Skeletal muscle tissue (tissue), 3 donors: ENCODE measurements at regions not wholly inside any gene's neighbourhood (a gene's known extent, or its start where the extent isn't known, plus 50 kb on each side); places are given as distances from the start of the nearest gene placed in this dataset.

ENCODE experiments used
- H3K27ac ChIP-seq: one replicate; pipeline ENCODE4 v1.7.0; 2013; ENCODE audit warnings: mild to moderate bottlenecking, low read depth, low read length, inconsistent platforms
- H3K27me3 ChIP-seq, 3 donors: one replicate each; pipeline ENCODE4 v1.7.0; 2013; ENCODE audit warnings: low read length in 3 of 3; ENCODE audit not compliant: control insufficient read depth in 3 of 3, insufficient read depth in 3 of 3
- H3K36me3 ChIP-seq, 3 donors: one replicate each; pipeline ENCODE4 v1.7.0; 2013; ENCODE audit warnings: low read length in 3 of 3; ENCODE audit not compliant: control insufficient read depth in 3 of 3, insufficient read depth in 3 of 3
- H3K4me1 ChIP-seq, 3 donors: one replicate each; pipeline ENCODE4 v1.7.0; 2013; ENCODE audit warnings: low read length in 3 of 3, mild to moderate bottlenecking in 3 of 3; ENCODE audit not compliant: control insufficient read depth in 3 of 3, insufficient read depth in 3 of 3
- H3K4me3 ChIP-seq, 3 donors: one replicate each; pipeline ENCODE4 v1.7.0; 2013; ENCODE audit warnings: low read length in 3 of 3
- H3K9ac ChIP-seq, 3 donors: one replicate each; pipeline ENCODE4 v1.7.0; 2013; ENCODE audit warnings: low read length in 3 of 3, mild to moderate bottlenecking in 3 of 3, moderate library complexity in 2 of 3, low read depth in 1 of 3
- H3K9me3 ChIP-seq, 3 donors: one replicate each; pipeline ENCODE4 v1.7.0; 2013; ENCODE audit warnings: low read length in 3 of 3; ENCODE audit not compliant: control insufficient read depth in 3 of 3
- donor health status: Osteomylitis.

GRCh38 chr2:67289271-67289670 is 107.9 kb upstream of the ETAA1 start:
- Histone ChIP-seq H3K4me3 (no peak overlapping the region), H3K9me3 (no peaks in the 10 kb centered on the region), H3K36me3 (no peaks in the 10 kb centered on the region), H3K9ac (no peak overlapping the region), H3K4me1 (no peaks in the 10 kb centered on the region), H3K27ac (no peak overlapping the region), H3K27me3 (no peaks in the 10 kb centered on the region)

GRCh38 chr2:67289921-67290371 is 107.2 kb upstream of the ETAA1 start:
- no peaks in the 10 kb centered on the region for H3K36me3 ChIP-seq
- no peak overlapping the region for H3K9ac ChIP-seq
- H3K4me3 ChIP-seq, result no peak overlapping the region
- no peak overlapping the region for H3K27ac ChIP-seq
- H3K4me1 ChIP-seq, result no peaks in the 10 kb centered on the region
- no peaks in the 10 kb centered on the region for H3K27me3 ChIP-seq
- H3K9me3 ChIP-seq, result no peaks in the 10 kb centered on the region

GRCh38 chr2:67290451-67291290 is 106.5 kb upstream of the ETAA1 start:
- Histone ChIP-seq H3K9ac (no peak overlapping the region), H3K36me3 (no peaks in the 10 kb centered on the region), H3K9me3 (no peaks in the 10 kb centered on the region)

DNA sequence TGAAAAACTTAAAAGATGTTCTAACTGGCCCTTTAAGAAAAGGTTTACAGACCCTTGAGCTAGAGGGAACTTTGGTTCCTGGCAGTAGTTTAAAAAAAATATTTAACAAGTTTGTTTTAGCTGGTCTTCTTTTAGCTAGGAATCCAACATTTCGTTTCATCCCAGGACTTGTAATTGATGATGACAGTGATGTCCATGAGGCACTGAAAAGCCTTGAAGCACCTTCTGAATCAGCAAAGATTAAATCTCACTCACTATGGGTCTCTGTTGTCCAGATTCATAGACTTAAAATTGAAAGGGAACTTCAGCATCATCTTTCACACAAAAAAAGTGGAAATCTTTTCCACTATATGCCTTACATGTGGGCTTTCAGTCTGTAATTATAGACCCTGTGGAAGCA is 102.9 kb upstream of the ETAA1 start:
- Histone ChIP-seq H3K4me3 (no peak overlapping the region), H3K4me1 (no peaks in the 10 kb centered on the region), H3K27ac (no peak overlapping the region), H3K9ac (no peak overlapping the region), H3K36me3 (no peaks in the 10 kb centered on the region), H3K27me3 (no peaks in the 10 kb centered on the region), H3K9me3 (no peaks in the 10 kb centered on the region)

More at GRCh38 chr2:67290451-67291290, 106.5 kb upstream of the ETAA1 start:
- no peak overlapping the region for H3K4me3 ChIP-seq
- H3K27me3 ChIP-seq, result no peaks in the 10 kb centered on the region
- H3K27ac ChIP-seq, result no peak overlapping the region
- no peaks in the 10 kb centered on the region for H3K4me1 ChIP-seq

DNA sequence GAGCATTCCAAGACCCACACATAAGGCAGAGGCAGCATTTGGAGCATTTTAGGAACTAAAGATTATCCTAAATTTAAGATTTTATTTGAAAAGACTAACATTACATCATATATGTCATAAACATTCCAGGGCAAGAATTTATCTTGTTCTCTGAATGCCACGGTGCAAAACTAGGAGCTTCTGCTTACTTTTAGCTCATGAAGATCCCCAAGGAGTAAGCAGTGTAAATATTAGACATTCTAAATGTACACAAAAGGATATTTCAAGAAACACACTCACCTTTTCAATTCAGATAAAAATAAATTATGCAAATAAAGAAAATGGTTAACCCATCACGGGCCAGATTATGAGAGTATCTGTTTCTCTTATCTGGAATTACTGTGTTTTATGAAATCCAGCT is 101.7 kb upstream of the ETAA1 start:
- Histone ChIP-seq H3K9ac (no peak overlapping the region), H3K27ac (no peak overlapping the region), H3K9me3 (no peaks in the 10 kb centered on the region), H3K4me1 (no peaks in the 10 kb centered on the region), H3K27me3 (no peaks in the 10 kb centered on the region), H3K36me3 (no peaks in the 10 kb centered on the region), H3K4me3 (no peak overlapping the region)

DNA sequence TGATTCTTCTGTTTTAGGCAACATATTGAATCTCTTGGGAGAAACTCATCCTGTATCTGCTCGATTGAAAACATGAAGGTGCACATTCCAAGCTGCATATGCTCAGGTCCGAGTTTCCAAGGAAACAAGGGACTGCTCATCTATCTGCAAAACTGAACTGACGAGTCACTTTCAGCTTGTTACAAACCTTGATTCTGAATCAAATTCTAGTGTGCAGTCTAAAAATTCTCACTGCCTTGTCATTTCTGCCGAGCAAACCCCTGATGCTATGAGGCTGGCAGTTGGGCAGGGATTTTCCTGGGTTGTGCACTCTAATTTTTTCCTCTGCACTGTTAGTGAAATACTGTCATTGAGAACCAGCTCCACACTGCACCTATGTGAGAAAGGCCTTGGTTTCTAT is 101.3 kb upstream of the ETAA1 start:
- H3K4me3 ChIP-seq, result no peak overlapping the region
- H3K9me3 ChIP-seq, result no peaks in the 10 kb centered on the region
- no peaks in the 10 kb centered on the region for H3K36me3 ChIP-seq
- no peak overlapping the region for H3K9ac ChIP-seq
- H3K27ac ChIP-seq, result no peak overlapping the region
- no peaks in the 10 kb centered on the region for H3K27me3 ChIP-seq
- no peaks in the 10 kb centered on the region for H3K4me1 ChIP-seq

DNA sequence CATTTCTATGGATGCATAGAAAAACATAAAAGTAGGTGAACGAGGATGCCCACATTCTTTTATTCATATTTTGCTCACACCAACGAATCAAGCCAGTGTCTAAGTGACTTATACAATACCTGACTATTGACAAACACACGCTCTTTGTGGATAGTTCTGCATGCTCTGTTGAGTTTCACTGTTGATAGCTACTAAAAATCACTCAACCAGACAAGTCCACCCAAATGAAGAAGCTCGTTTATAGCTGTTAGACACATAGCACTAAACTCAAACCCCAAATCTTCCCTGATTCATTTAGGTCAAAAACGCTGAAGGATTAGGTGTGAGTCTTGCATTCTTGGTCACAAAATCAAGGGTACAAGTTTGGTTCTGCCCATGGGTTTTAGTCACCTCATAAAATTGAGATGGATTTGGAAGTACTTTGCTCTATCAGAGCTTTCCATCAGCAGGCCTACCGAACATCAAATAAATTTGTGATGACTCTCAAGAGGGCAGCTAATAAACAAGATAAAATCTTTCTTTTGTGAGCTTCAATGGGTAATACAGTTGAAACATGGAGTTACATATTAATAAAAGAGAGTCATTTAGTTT is 92.7 kb upstream of the ETAA1 start:
- no peak overlapping the region for H3K4me3 ChIP-seq
- H3K9ac ChIP-seq, result no peak overlapping the region
- no peaks in the 10 kb centered on the region for H3K27me3 ChIP-seq
- no peaks in the 10 kb centered on the region for H3K9me3 ChIP-seq
- no peak overlapping the region for H3K27ac ChIP-seq
- H3K4me1 ChIP-seq, result no peaks in the 10 kb centered on the region
- H3K36me3 ChIP-seq, result no peaks in the 10 kb centered on the region

- Histone ChIP-seq H3K27me3 (no peaks in the 10 kb centered on the region), H3K9ac (no peak overlapping the region), H3K4me1 (no peaks in the 10 kb centered on the region), H3K36me3 (no peaks in the 10 kb centered on the region), H3K27ac (no peak overlapping the region), H3K4me3 (no peak overlapping the region), H3K9me3 (no peaks in the 10 kb centered on the region)
Observed at GRCh38 chr2:67309281-67309680, 87.9 kb upstream of the ETAA1 start.

DNA sequence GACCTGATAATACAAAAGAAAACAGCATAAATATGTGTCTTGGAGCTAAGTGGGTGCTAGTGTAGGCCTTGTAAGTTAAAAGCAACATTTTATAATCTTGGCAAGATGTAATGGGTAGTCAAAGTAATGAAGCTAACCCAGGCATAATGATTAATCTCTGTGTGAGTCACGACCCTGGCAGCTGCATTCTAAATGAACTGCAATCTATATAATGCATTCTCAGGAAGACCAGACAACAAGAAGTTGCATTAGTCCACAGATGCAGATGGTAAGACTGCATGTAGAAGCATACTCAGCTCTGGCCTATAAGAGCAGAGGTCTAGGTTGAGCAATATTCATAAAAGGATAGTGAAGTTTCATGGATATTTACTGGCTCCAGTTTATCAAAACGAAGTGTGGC is 85.6 kb upstream of the ETAA1 start:
- no peaks in the 10 kb centered on the region for H3K36me3 ChIP-seq
- no peak overlapping the region for H3K4me3 ChIP-seq
- H3K4me1 ChIP-seq, result no peaks in the 10 kb centered on the region
- H3K9ac ChIP-seq, result no peak overlapping the region
- no peak overlapping the region for H3K27ac ChIP-seq
- no peaks in the 10 kb centered on the region for H3K9me3 ChIP-seq
- H3K27me3 ChIP-seq, result no peaks in the 10 kb centered on the region

DNA sequence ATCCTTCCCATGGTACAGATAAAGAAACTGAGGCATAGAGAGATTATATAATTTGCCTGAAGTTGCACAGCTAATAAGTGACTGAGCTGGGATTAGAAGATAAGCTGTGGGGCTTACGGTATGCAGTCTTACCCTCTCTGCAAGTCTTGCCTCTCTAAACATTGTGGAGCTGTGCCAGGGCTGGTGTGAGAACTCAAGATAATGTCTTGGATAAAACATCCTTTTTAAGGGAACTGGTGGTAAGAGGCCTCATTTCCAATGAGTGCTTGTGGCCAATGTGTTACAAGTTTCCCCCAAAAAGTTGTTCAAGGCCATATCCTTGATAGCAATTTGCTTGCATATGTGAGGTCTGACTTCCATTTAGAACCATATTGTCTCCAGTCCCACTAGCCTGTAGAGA is 84.3 kb upstream of the ETAA1 start:
- H3K9me3 ChIP-seq, result no peaks in the 10 kb centered on the region
- H3K4me1 ChIP-seq, result no peaks in the 10 kb centered on the region
- no peak overlapping the region for H3K27ac ChIP-seq
- no peak overlapping the region for H3K4me3 ChIP-seq
- H3K36me3 ChIP-seq, result no peaks in the 10 kb centered on the region
- H3K27me3 ChIP-seq, result no peaks in the 10 kb centered on the region
- no peak overlapping the region for H3K9ac ChIP-seq
